Inflammatory macrophage (primary cell): ENCODE measurements at regions not wholly inside any gene's neighbourhood (a gene's known extent, or its start where the extent isn't known, plus 50 kb on each side); places are given as distances from the start of the nearest gene placed in this dataset.

Source experiments
- DNase-seq, 2 donors: peaks; one replicate each; pipeline ENCODE4 v3.0.0-alpha.2; 2020 to 2022

DNA sequence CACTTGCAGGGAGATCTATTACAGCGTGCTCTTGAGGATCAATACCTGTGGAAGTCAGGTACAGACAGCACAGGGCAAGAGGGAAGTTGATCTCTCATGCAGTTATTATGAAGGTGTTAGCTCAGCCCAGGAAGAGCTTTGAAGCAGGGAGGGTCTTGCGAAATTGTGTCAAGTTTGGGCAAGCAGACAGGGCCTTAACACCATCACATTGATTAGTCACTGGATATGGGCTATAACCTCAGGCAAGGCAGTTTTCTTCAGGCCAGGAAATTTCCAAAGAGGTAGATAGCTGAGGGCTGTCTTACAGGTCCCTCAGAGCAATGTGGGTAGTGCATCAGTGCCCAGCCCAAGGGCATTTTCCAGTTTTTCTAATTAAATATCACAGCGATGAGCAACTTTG is 643.8 kb downstream of the DHX35 start:
- no peak for DNase-seq

DNA sequence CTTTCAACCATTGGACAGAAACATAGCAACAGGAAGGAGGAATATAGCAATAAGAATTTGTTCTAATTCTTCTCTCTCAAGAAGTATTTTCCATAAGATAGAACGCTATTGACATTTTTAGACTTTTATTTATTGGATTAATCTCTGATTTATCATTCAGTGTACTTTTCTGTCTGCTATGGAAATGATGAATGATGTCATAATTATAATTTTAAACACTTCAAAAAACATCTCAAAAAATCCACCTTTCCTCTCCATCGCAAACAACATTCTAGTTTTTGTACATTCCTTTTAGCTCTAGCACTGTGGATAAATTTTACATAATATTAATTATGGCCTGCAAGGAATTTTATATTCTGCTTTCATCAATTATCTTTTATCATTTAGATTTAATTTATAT is 643.2 kb downstream of the DHX35 start:
- DNase-seq: no peak

DNA sequence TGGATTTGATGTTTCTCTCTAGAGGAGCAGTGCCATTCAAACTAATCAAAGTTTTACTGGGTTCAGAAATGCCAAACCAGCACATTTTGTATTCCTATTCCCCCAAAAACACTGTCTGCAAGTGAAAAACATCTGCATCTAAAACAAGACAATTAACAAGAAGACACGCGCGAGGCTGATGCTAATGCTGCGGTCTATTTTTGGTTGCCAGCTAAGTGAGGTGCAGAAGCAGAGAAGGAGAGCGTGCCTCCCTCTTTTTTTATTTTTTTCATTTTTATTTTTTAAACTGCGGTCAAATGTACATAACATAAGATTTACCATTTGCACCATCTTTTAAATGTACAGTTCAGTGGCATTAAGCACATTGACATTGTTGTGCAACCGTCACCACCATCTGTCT is 641.1 kb downstream of the DHX35 start:
- DNase-seq: no peak

DNA sequence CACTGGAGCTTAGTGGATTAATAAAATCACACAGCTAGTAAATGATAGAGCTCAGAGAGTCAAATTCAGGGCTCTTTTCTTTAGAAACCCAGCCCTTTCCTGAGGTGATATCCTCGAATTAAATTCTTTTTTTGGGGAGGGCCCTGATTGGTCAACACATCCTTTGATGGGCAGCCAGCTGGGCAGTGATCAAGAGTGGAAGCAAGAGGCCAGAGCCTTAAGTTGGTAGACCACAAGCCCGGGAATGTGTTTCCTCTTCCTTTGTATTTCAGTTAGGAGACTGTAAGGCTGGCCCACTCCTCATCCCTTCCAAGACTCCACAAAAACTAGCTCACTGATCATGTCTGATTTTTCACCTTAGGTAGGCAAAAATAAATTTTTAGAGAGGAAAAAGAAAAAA is 640.5 kb downstream of the DHX35 start:
- no peak for DNase-seq

DNA sequence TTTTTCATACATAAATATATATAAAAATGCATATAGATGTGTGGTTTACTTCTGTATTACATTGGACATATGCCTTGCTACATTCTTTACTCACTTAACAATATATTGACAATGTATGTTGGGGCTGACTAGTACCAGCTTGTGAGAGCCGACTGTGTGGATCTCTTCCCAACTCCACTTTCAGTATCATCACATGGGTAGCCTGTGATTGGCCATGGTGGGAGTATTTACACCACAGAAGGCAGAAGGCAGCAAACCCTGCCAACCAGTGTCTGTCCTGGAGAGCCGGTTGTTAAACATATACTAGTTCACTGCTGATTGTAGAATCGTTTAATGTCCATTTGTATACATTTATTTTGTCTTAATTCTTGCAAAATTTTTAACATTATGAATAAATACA is 638.7 kb downstream of the DHX35 start:
- no peak for DNase-seq

DNA sequence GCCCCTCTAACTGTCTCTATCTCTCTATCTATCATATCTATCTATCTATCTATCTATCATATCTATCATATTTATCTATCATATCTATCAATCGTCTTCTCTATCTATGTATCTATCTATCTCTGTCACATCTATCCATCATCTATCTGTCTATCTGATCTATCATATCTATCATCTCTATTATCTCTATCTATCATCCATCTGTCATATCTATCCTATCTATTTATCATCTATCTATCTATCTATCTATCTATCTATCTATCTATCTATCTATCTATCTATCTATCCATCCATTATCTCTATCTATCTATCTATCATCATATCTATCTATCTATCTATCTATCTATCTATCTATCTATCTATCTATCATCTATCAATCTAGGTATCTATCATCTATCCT is 638.0 kb downstream of the DHX35 start:
- no peak for DNase-seq

DNA sequence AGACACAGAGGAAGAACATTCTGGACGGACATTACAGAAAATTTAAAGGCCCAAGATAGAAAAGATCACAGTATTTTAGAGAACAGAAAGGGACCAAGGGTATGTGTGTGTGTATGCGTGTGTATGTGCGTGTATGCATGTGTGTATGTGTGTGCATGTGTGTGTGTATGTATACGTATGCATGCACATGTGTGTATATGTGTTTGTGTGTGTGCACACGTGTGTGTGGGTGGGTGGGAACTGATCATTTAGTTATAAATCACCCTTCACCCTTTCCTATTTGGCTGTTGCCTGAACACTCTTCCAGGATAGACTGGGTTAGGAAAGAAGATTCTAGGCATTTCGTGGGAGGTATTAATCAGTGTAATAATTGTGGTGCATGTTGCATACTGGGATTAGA is 634.4 kb downstream of the DHX35 start:
- no peak for DNase-seq

DNA sequence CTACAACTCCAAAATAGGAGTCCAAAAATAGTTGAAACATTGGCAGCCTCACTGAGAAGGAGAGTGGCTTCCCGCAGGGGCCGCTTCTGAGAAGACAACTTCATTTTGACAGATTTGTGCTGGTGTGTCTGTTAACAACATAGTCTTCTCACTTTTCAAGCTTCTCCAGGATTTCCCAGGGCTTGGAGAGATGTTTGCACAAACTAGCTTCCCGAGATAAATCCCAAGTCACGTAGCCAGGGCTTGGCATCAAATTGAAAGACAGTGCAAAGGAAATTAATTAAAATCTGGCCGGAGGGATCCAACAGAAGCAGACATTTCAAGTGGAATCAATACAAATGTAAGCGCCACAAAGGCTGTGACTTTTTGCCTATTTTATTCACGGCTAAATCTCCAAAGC is 630.2 kb downstream of the DHX35 start:
- DNase-seq: no peak

DNA sequence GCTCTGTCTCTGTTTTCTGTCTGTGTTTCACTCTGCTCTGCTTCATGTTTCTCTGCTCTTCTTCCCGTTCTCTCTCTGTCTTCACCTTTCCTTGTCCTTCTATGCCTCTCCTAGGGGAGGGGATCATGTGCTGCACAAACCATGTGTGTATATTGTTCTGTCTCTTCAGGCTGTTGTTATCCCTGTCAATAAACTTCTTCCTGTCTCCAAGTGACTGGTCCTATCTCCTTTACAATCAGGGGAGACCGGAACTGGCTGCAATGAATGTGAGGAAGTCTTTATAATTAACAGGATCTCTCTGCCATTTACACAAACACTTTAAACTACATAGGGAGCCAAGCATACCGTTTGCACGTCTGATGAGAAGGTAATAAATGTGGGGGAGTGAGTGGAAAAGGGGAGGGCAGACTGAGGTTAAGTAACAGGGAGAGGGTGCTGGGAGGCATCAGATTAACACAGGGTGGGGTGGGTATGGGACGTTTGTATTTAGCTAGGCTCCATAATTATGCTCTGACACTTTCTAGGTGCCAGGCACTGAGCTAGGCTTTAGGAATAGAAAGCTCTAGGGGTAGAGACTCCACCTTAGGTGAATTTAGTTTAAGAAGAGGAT is 626.1 kb downstream of the DHX35 start:
- DNase-seq: no peak

DNA sequence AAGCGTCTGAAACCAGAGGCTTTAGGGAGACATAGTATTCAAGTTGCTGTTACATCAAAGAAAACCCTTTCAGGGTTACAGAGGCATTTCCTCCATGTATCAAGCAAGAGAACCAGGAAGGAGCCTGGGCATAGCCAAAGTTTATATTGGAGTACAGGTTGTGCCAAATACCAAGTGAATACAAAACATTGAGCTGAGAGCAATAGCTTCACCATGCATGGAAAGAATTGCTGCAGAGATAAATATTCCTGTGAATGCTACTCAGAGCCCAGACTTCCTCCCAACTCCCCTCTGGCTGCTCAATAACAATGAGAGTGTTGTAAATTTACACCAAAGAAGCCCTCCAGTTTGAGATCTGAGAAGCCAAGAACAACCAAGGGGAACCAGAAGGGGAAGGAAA is 618.9 kb downstream of the DHX35 start:
- no peak for DNase-seq

DNA sequence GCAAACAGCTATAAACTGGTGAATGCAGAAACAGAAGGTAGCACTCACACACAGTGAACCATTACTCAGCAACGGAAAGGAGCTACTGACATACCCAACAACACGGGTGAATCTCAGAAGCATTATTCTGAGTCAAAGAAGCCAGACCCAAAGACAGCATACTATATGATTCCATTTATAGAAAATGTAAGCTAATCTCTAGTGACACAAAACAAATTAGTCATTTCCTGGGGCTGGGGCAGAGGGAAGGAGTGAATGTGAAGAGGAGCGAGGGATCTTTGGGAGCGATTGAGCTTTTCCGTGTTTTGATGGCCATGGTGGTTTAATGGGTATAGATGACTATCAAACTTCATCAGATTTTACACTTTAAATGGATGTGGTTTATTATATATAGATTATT is 614.6 kb downstream of the DHX35 start:
- no peak for DNase-seq

DNA sequence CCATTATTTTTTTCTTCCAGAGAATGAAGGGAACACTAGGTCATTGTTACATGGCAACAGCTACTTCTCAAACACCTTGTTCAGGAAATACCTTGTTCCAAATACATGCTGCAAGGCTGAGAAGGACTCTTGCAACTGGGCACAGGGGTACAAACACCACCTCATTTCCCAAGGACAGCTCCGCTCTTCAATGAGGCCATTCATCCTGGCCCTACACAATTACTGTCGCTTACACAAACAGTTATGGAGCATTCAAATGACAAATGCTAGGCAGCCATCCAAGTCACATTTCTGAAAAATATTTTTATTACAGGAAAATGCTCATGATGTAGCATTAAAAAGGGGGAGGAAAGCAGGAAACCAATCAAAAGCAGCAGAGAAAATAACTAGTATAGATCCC is 611.9 kb downstream of the DHX35 start:
- no peak for DNase-seq

DNA sequence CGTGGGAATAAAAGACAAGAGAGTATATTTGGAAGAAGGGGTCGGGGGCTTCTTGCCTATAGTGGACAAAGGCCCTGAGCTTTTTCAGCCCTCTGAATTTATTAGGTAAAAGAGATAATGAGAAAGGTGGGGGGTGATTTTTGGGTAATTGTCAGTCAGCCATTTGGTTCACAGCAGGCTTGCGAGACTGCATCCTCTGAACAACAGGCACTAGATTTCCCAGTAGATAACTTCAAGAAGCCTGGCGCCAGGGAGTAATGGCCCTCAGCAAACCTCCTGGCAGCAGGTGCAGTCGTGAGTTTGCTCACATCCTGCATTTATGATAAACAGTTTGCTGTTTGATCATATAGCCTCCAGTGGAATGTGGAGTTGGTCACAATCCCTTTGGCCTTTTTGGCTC is 609.0 kb downstream of the DHX35 start:
- no peak for DNase-seq

DNA sequence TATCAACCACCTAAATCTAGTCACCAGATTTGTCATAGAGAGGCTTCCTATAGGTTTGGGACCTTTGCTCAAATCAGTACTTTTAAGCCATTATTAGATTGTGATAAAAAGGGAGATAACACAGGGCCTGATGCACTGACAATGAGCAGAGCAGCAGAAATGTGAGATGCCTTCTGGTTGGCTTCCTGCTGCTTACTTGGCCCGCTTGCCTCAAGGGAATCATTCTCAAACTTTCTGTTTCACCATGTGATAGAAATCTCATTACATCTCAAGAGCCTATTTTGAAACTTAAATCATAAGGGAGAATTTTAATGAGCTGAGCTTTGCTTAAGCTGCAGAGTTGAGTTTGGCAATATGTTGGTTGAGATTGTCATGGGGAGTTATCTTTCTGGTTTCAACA is 606.0 kb downstream of the DHX35 start:
- DNase-seq: no peak

DNA sequence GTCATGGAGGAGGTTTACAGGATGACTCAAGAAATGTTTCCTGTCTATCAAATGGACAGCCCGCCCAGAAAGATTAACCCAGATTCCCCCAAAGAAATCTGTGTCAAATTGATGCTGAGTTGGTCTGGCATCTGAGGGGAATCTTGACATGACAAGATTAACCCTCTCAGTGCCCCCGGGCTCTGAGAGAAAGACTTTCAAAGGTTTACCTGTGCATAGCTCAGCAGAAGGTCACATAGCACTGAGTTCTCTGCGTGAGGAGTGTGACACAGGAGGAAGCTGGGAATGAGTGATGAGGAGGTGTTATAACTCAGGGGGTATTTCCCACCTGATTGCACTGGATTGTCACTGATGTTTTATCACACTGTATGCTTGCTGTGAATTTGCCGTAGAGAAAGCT is 601.2 kb downstream of the DHX35 start:
- DNase-seq: no peak

DNA sequence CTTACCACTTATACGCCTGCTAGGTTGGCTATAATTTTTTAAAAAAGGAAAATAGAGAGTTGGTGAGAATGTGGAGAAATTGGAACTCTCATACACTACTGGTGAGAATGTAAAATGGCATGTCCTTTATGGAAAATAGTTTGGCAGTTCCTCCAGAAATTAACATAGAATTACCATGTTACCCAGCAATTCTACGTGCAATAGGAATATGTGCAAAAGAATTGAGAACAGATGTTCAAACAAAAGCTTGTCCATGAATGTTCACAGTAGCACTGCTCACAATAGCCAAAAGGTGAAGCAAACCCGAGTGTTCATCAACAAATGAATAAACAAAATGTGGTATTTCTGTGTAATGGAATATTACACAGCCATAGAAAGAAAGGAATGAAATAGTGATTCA is 592.2 kb downstream of the DHX35 start:
- DNase-seq: no peak

DNA sequence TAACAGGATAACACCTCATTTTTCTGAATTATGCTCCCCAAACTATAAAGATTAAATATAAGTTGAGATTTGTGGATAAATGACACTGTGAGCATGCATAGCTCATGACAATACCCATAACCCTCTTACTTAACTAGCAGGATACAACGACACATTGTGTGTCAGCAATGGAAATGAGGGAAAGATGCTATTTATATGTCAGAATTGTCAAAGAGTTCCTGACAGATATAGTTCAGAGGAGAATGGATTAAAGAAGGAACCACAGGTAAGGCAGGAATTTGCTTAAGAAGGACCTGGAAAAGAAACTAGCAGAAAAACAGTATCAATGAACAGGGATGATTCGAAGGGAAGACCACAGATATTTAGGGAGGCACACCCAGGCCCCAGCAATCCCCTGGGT is 591.0 kb downstream of the DHX35 start:
- DNase-seq: no peak

DNA sequence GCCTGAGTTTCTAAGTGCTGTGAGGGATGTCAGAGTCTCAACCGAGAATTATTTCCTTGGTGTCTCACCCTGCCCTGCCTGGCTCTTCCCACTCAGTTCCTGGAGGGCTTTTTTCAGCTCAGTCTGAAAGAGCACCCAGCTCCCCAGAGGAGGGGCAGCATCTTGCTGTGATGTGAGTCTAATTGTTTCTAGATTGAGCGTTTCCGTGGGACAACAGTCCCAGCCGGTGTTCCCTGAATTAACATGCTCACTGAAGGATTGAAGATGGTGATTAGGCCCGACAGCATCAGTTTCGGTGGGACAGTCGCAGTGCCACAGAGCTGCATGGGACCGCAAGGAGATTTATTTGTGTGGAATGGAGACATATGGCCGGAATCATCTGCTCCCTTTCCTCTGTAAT is 587.6 kb downstream of the DHX35 start:
- no peak for DNase-seq

DNA sequence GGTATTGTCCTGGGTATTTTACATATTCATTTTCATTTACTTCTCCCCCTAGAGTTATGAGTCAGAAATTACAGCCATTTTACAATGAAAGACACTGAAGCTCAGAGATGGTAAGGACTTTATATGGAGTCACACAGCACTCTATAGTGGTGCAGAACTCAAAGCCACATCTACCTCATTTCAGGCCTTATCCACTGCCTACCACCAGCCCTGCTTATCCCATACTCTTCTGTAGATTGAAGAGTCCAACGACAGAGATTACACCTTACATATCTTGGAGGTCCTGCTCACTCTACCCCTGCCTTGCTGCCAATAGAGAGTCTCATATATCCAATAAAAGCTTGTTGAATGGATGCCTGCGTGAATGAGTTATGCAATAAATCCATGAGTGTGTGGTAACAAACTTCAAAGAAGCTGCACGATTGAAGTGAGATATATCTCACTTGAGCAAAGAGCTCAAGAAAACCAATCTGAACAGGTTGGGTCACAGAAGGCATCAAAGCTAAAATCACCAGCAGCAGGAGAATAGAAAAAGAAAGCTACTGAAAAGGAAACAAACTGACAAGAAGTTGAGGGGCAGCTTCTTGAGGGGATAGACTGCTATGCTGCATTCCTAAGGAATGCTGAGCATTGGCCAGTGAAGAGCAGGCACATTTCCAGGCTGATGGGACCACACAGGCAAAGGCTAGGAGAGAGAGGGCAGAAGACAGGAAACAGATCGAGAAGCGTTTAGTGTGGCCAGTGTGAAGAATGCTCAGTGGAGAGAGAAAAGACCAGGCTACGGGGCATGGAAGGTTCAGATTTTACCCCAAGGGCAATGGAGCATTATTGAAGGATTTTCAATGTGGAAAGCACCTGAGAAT is 585.6 kb downstream of the DHX35 start:
- DNase-seq: no peak

DNA sequence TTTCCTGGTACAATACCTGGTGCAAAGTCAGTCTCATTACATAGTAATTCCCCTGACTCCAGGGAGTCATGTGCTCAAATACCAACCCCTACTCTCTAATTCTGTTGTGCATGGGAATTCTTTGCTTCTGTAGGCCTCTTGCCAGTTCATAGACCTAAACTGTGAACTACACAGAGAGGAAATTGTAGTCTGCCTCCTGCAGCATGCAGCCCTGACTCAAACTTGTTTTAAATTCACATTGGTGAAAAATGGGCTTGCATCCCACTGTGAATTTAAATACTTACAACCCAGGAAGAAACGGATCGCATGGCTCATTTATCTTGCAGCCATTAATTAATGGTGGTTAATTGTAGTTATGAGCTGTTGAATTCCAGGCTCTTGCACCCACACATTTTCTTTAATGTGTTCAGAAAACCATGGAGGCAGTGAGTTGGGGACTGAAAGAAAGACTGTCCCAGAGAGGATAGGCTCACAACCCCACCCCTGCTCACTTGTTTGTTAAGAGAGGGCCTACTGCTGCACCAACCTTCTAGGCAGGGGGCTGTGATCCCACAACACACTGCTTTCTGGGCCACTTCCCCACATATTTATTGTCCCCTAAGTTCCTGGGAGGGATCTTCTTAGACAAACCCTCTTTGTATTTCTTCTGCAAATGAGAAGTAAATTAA is 579.1 kb downstream of the DHX35 start:
- no peak for DNase-seq

DNA sequence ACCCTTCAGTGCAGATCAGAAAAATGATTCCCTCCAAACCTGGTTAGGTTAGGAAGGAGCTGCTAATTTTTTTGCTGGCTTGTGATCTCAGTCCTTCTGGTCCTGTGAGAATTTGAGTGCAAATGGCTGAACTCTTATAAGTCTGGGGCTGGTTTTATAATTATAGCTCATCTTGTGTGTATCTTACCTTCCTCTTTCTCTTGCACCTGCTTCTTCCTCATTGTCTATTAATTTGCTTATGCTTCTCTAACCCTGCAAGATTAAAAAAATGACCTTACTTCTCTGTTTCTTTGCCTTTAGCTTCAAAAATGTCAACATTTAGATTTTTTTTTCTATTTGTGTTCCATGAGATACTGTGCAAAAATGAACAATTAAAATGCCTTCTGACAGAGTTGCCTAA is 576.2 kb downstream of the DHX35 start:
- DNase-seq: no peak

DNA sequence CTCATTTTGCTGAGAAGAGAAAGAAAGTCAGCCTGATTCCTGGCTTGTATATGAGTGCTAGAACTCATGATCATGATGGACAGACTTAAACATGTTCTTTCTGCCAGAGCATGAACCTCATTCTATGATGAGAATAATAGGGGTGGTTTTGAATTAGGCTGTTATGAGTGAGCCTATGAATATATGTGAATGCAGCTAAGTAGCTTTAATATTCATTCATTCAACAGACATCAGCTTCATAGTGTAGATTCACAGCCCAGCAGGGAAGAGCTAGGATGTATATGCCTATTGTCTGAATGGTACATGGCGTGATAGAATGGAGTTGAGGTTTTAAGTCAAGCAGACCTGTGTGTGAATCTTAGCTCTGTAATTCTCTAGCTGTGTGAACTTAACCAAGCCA is 573.2 kb downstream of the DHX35 start:
- DNase-seq: no peak

DNA sequence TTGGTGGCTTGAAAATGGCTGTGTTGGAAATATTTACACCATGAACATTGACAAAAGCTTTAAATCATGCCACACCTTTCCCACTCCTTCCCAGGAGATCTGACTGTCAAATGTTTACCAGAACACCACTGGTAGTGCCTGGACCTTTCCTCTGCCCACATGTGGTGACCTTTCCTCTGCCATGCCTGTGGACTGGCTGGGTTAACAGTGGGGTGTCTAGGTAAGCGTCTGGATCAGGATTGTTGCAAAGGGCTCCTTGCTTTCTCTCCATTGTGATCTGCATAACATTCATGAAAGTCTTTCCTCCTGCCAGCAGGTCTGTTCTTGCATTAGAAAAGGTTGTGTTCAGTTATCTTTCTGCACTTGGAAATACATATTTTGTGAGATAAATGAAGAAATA is 572.7 kb downstream of the DHX35 start:
- DNase-seq: no peak

DNA sequence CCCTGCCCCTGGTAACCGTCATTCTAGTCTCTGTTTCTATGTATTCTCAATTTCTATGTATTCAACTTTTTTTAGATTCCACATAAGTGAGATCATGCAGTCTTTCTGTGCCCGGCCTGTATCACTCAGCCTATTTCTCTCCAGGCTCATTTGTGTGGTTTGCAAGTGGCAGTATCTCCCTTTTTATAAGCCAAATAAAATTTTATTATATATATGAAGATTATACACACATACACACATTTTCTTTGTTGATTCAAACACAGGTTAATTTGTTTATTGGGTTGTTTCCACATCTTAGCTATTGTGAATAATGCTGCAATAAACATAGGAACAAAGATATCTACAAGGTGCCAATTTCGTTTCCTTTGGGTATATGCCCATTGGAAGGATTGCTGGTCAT is 571.7 kb downstream of the DHX35 start:
- no peak for DNase-seq
